Fibroblast of lung (primary cell): ENCODE measurements at regions not wholly inside any gene's neighbourhood (a gene's known extent, or its start where the extent isn't known, plus 50 kb on each side); places are given as distances from the start of the nearest gene placed in this dataset.

Experiments
- EZH2 ChIP-seq: IDR thresholded peaks from 2 replicates; pipeline ENCODE4 v1.5.1; 2012; ENCODE audit warnings: low read length, control low read depth, mild to moderate bottlenecking; ENCODE audit errors: missing control alignments
- TF ChIP-seq, protein P1 (sequence below), 2 donors: IDR thresholded peaks in 1 of 2; conservative IDR thresholded peaks in 1 of 2; 1 replicate in 1 of 2; 2 replicates in 1 of 2; pipeline ENCODE4 v1.5.1; 2011 to 2012; ENCODE audit warnings: low read length in 2 of 2, control low read depth in 1 of 2, inconsistent platforms in 1 of 2, low read depth in 1 of 2, mild to moderate bottlenecking in 1 of 2

DNA sequence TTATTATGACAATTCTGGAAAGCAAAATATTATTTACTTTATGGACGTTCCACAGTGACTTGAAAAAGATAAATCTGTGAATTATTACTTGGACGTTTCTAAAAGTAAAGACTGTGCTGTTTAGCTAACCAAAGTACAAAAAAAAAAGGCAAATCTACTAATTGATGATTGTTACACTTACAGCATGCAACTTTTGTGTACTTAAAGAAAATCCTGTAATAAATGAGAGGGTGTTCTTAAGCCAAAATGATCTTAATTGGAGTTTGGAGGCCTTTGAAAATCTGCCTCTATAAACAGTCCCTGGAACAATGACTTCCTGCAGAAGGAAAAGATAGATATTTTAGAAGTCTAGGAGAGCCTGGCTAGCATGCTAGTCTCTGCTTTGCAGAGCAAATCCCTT, 434.0 kb upstream of the SYT1 start:
- TF ChIP-seq, protein P1, sequence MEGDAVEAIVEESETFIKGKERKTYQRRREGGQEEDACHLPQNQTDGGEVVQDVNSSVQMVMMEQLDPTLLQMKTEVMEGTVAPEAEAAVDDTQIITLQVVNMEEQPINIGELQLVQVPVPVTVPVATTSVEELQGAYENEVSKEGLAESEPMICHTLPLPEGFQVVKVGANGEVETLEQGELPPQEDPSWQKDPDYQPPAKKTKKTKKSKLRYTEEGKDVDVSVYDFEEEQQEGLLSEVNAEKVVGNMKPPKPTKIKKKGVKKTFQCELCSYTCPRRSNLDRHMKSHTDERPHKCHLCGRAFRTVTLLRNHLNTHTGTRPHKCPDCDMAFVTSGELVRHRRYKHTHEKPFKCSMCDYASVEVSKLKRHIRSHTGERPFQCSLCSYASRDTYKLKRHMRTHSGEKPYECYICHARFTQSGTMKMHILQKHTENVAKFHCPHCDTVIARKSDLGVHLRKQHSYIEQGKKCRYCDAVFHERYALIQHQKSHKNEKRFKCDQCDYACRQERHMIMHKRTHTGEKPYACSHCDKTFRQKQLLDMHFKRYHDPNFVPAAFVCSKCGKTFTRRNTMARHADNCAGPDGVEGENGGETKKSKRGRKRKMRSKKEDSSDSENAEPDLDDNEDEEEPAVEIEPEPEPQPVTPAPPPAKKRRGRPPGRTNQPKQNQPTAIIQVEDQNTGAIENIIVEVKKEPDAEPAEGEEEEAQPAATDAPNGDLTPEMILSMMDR (conservative IDR thresholded peaks at IDR 0.05 in 1 of 2, IDR thresholded peaks at IDR 0.05 in 1 of 2; ENCODE audit: low read depth in 1 of 2, low read length in 2 of 2): no peak
- TF ChIP-seq EZH2: no peak
